Esophagus muscularis mucosa (tissue), 3 donors: ENCODE measurements at regions not wholly inside any gene's neighbourhood (a gene's known extent, or its start where the extent isn't known, plus 50 kb on each side); places are given as distances from the start of the nearest gene placed in this dataset.

ENCODE experiments used
- CTCF ChIP-seq, 3 experiments: fragments of 200-600 bp in 2 of 3; fragments of 450-650 bp in 1 of 3; sonication (generic) in 2 of 3; IDR thresholded peaks; one replicate each; pipeline ENCODE4 v1.5.1; 2017 to 2019; ENCODE audit warnings: antibody characterized with exemption in 3 of 3, mild to moderate bottlenecking in 2 of 3, moderate library complexity in 1 of 3
- POLR2A ChIP-seq: fragments of 450-650 bp; IDR thresholded peaks from one replicate; pipeline ENCODE4 v1.6.1; 2017; ENCODE audit warnings: antibody characterized with exemption, moderate library complexity, mild to moderate bottlenecking, low read depth

GRCh38 chr2:144323946-144324345, 196.0 kb downstream of the ZEB2 start:
- no peak for TF ChIP-seq POLR2A
- TF ChIP-seq CTCF (IDR thresholded peaks at IDR 0.05): no peak
